GM18867 (cell line): ENCODE measurements at regions not wholly inside any gene's neighbourhood (a gene's known extent, or its start where the extent isn't known, plus 50 kb on each side); places are given as distances from the start of the nearest gene placed in this dataset.
A peak's percentile ranks its signal among the peaks of the same experiment; 100 is the strongest.
"Not testable (repeated sequence)": the region's sequence is repeated elsewhere in the genome, so short reads cannot be mapped to it uniquely, and the experiment has no call there.

ENCODE experiments used
- ATAC-seq: cut with Tn5 transposase; IDR thresholded peaks from one replicate; pipeline ENCODE4 v1.9.1; 2021; ENCODE audit warnings: mild to moderate bottlenecking, moderate library complexity; ENCODE audit not compliant: unreplicated experiment

DNA sequence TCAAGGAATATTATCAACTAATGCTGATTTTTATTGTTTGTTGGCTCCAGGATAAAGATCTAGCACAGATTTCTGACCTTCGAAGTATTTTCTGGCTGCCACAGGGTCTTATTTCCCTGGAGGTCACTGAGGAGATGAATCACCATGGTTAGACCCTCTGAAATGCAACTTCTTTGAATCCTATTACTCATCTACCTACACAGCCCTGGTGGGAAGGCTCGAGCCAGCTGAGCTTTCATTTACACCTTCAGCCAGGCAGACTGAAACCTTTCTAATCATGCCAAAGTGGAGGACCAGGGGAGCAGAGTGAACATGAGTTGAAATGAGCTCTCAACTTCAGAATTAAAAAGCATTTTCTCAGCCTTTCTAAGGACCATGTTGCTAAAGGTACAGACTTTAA lies 130.5 kb downstream of the SMIM20 start:
- ATAC-seq, result peak; percentile 43

DNA sequence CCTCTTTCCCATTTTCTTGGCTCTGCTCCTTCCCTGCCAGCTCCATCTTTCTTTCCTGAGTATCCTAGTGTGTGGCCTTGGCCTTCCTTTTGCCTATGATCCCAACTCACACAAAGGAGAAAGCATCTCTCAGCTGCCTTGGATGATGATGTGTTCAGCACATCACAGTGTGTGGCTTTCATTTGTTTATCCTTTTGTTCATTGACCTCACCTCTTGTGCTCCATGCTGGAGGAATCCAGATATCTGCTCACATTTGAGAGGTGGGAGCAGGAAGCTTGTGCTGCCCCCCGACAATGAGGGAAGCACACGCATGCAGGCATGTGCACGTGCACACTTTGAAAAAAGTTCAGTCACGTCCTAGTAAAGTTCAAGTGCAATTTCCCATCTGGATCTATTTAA lies 131.0 kb downstream of the SMIM20 start:
- ATAC-seq, result no peak

DNA sequence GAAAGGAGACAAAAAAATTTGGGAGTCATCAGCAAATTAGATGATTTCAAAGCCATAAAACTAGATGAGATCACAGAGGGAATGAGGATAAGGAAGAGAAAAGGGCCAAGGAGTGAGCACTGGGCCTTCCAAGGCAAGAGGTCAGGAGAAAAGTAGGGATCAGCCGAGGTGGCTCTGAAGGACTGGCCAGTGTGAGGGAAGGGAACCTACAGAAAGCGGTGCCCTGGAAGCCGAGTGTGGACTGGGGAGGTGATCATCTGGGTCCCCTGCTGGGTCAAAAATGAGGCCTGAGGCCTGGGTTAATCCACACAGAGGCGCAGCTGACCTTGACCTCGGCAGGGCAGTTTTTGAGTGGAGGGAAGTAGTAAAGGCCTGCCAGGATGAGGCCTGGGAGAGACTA lies 133.8 kb downstream of the SMIM20 start:
- no peak for ATAC-seq

DNA sequence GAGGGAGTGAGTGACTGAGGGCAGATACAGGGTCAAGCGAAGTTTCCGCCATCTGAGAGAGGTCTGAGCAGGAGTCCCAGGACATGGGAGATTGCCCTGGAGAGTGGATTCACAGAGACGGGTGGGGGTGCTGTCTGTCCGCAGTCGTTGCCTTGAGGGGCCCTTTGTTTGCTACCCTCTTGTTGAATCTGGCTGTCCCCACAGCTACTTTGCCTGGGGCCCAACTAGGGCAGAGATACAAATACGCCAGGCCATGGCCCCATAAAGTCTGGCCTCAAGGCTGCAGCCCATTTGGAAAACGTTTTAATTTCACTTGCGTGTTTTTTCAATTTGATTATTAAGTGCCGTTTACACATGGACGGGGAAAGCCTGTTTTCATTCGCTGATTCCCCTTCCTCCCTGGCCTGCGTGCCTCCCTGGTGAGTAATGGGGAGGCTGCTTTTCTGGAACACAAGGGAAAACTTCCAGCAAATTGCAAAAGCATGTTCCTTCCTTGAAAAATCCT lies 134.4 kb downstream of the SMIM20 start:
- no peak for ATAC-seq

DNA sequence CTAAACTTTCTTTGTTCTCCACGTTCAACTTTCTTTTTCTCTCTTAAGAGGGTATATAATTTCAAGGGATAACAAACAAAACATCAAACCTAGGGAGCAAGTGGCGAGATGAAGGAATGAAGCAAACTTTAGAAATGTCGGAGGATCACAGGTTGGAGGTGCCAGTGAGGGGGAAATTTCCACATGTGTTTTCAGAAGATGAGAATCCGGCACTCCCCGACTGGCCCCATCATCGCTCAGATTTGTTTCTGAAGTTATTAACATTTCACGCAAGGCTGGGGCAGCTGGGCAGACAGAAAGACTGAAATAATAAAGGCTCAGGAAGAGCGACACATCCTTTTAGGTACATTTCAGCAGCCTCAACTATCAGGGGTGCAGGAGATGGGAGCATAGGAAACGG lies 134.9 kb downstream of the SMIM20 start:
- ATAC-seq, result no peak

DNA sequence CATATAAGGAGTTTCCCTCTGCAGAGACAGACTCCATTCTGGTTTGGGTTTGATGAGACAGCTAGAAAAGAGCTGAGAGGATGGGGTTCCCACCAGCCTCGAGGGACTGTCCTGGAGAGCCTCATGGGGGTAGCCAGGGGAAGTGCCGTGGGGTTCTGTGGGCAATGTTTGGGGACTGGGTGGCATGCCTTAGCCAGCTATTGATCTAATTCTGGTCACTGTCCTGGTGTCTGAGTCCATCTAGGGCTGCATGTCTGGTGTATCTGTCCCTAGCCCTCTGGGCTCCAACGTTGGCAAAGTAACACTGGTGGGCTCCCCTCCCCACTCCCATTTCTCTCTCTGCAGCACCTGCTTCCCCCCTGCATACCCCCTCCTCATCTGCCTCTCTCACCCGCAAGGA lies 135.4 kb downstream of the SMIM20 start:
- no peak for ATAC-seq

DNA sequence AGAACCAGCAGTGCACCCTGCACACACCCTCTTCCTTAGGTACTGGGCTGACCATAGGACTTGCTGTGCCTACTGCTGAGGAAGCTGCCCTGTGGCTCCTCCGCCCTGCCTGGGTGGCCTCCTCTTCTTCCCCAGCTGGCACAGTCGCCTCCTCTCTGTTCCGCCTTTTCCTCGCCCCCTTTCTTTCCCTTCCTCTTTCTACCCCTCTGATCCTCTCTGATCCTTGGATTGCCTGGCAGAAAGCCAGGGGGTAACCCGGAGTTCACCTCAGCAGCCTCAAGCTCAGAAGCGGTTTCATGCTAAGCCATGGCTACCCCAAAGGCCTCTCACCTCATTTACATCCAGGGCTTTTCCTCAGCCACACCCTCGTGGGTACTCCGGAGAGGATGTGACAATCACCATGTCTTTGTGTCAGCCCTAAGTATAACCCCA lies 136.2 kb downstream of the SMIM20 start:
- ATAC-seq, result no peak

DNA sequence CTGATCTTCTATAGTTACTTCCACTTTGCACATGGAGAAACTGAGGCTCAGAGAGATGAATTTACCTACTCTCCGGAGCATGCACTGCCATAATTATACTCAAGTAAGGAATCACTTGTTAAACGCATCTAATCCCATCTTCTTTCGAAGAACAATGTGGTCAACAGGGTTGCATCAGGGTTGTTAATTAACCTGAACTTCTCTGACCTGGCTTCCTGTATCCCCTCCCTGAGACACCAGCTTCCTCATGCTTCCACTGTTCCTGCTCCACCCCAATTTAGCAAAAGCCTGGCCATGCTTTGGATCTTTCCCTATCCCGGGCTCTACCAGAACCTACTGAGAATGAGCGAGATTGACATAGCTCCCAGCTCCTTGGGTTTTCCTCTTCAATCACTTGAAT lies 136.7 kb downstream of the SMIM20 start:
- ATAC-seq, result no peak

DNA sequence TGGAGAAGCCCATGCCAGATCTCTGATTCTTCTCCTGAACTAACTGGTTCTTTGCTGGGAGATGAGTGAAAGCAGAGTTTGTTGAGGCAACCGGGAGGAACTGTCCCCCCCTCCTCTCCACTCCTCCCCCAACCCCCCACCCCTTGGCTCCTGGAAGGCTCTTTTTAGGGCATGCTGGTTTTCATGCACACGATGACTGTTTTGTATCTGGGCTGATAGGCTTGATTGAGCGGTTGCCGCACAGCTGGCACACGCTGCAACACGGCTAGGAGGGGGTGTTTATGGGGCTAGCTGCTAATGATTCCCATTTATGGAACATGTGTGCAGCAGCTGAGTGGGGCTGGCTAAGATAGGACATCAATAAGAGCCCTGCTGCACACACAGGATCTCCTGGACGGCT lies 137.2 kb downstream of the SMIM20 start:
- ATAC-seq, result no peak

DNA sequence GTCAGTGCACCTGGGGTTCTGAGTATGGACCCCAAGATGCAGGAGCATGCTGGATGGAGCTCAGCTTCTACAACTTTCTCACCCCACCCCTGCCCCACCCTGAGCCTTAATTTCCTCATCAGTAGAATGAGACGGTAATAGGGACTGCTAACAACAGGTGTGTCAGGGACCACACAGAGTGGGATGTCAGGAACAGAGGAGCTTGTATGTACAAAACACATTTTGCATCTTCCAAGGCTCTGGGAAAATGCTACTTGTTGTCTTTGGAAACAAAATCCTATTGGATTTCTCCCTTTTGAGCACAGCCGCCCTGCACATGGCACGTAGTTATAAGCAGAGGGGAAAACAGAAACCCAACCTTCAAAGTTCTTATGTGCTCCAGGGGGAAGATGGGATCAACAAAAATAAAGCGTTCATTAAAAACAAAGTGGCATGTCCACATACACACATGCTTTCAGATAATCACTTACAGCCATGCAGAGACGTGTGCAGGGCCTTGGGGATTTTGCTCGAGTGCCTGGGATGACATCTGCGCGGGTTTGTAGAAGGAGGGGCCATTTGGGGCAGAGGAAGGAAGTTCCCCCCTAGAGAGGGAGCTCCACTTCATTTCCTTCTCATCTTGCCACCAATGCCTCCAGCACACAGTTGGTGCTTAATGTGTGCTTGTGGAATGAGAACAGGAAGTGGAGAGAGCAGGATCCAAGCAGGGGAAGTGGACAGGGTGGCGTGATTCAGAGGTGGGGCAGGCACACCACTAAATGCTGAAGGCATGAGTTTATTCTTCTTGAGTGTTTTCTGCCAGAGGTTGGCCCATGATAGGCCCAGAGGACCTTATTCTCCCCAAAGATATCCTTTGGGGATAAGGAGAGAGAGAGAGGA lies 138.9 kb downstream of the SMIM20 start:
- no peak for ATAC-seq

DNA sequence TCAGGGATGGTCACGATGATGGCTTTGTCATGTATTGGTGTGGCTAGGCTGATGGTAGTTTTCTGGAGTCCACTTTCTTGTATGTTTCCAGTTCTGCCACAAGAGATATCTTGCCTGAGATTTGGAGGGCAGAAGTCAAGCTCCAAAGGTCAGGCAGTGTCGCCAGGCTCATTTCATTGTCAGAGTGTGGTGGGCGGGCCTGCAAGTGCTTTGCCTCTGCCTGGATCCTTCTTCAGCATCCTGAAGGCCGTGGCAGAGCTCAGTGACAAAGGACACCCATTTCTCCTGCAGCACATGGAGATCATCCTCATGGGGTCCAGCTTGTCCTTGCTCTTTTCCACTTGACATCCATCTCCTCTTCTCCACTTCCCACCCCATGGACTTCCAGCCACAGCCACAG lies 139.7 kb downstream of the SMIM20 start:
- no peak for ATAC-seq

DNA sequence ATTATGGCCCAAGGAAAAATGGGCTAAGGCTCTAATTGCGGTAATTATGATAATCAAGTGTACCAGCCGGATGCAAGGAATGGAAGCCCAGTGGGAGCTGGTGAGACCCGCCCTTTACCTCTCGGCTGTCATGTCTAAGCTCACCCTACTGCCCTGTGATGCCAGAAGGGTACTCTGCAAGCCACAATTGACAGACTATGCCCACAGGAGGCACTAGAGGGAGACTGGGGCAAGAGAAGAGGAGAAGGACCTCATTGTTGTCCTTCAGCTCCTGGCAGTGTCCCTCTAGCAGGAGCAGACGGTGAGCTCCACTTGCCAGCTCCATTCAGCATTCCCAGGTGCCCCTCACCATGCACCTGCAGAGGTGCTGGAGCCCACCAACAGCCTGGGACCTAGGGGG lies 141.8 kb downstream of the SMIM20 start:
- ATAC-seq, result no peak

DNA sequence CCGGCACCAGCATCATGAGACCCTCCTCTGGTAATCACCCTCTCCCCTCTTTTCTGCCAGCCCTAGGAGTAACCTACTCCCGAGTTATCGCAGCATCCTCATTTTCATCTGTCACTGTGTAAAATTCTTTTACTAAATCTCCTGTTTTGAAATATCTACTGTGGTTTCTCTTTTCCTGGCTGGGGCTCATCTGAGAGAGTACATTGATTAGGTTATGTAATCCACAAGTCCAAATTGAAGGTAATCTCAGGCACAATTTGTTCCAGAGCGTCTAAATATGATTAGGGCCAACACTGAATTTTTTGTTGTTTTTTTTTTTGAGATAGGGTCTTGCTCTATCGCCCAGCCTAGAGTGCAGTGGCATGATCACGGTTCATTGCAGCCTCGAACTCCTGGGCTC lies 142.4 kb downstream of the SMIM20 start:
- ATAC-seq, result no peak

DNA sequence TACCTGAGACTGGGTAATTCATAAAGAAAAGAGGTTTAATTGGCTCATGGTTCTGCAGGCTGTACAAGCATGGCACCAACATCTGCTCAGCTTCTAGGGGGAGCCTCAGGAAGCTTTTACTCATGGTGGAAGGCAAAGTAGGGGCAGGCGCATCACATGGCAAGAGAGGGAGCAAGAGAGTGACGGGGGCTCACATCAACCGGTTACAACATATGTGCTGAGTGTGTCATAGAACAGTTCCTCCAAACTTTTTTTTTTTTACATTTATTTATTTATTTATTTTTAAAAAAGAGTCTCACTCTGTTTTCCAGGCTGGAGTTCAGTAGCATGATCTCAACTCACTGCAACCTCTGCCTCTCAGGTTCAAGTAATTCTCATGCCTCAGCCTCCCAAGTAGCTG lies 143.8 kb downstream of the SMIM20 start:
- ATAC-seq, result not testable (repeated sequence)

DNA sequence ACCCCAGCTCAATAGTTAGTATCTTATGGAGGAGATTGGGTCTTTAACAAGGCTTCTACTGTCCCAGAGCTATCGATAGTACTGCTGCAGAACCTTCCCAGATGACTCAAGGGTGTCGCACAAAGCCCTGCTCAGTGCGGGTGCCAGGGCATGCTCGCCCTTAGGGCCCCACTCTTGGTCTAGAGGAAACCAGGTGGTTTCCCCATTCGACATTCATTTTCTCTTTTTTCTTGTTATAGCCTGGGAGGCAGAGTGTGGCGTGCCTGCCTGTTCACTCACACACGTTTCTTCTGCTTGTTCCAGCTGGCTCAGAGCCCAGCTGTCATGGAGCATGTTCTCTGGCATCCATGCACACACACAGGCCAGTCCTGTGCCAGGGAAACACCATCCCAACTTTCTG lies 144.5 kb downstream of the SMIM20 start:
- peak; percentile 92 for ATAC-seq

DNA sequence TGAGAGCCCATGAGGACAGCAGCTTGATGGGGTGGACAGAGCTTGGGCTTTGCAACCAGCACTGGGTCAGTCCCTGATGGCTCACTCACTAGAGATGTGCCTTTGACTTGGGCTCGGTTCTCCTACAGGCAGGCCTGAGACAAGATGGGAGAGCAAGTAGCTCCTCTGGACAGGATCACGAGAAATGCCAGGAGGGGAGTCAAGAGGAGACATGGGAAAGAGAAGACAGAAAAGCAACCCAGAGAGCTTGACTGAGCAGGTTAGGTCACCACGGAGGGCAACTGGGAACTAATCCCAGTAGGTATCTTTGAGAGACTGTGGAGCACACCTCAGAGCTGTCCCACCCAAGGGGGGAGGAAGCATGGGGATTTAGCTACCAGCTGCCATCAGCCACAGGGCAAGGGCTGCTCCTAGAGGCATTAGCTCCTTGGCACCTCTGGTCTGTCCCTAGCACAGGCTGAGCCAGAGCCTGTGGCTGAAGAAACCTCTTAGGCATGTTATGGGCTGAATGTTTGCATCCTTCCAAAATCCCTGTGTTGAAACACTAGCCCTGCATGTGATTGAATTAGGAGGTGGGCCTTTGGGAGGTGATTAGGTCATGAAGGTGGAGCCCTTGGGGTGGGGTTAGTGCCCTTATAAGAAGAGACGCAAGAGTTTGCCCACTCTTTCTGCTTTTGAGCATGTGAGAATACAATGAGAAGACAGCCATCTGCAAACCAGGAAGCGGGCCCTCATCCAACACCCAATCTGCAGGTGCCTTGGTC lies 145.6 kb downstream of the SMIM20 start:
- no peak for ATAC-seq

DNA sequence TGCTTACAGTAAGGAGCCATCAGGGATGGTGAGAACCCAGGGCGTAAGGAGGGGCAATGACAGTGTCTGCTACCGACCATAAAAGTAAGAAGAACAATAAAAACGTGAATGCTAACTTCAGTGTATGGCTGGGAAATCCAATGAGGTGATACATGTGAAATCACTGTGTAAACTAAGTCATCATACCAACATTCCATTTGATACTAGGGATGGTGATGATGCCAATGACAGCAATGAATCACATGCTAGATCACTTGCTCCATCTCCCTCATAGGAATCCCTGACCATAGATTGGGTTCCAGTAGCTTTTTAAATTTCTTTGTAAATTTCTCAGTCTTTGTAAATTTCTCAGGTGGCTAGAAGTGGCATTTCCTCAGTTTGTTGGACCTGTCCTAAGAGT lies 146.3 kb downstream of the SMIM20 start:
- ATAC-seq, result no peak

DNA sequence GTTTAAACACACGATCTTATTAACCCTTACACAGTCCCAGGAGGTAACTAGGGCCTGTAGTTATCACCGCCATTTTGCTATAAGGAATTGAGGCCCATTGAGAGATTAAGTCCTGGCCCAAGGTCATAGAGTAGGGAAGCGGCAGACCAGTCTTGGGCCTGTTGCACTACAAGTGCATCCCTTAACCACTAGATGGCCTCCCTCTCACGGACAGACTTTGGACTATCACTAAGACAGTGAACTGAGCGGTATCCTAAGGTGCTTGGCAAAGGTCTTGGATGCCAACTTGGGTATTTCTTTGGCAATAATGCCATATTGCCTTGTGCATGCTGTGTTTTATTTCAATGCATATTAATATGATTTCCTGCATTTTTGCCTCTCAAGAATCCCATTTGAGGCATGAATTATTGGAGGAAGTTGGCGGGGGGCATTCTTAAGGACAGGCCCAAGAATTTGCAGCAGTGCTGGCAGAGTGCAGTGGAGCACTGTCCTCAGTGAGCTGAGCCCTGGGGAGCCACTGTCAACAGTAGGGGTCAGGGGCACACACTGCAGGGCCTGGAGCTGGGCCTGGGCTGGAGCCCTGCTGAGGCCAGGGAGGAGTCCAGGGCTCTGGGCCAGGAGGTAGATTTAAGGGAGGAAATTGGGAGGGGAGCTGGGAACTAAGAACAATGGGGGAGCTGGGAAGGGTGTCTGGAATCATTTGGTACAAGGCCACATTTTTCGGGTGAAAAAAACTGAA lies 147.4 kb downstream of the SMIM20 start:
- peak; percentile 32 for ATAC-seq

DNA sequence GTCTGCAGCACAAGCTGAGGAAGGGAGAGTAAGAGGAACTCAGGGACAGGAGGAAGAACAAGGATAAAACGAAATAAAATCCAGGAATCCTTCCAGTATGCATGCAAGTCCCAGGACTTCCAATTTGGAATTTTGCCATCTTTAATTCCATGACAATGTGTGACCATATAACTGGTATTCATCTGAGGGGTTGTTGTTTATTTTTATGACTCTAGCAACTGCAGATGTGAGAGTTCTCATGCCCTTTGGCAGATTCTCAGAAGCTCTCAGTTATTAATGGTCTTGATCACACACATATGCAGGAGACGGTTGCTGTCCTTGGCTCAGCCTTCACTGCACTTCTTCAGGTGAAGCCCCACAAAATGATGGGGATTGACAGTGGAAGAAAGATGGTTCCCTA lies 148.2 kb downstream of the SMIM20 start:
- ATAC-seq, result no peak

DNA sequence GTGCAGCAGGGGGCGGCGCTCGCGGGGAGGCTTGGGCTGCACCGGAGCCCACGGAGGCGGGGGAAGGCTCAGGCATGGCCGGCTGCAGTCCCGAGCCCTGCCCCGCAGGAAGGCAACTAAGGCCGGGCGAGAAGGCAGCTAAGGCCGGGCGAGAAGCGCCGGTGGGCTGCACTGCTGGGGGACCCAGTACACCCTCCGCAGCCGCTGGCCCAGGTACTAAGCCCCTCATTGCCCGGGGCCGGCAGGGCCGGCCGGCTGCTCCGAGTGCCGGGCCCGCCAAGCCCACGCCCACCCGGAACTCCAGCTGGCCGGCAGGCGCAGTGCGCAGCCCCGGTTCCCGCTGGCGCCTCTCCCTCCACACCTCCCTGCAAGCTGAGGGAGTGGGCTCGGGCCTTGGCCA lies 150.0 kb downstream of the SMIM20 start:
- ATAC-seq, result not testable (repeated sequence)

DNA sequence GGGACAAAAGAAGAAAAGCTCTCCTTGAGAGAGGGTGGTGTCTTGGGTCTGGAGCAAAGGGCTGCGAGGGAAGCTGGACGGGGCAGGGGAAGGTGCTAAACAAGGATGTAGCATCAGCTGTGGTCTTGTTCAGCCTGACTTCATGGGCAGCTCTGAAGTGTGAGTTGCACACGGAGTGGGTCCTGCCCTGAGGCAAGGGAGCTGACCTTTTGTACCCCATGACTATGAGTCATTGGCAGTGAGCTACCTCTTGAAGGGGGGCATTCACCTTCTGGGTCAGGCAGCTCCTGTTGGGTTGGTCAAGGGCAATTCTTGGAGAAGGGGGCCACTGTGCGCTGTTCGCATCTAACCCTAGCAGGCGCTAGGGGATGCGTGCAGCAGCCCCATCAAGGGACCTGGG lies 151.8 kb downstream of the SMIM20 start:
- no peak for ATAC-seq
